ENCODE measurements at regions not wholly inside any gene's neighbourhood (a gene's known extent, or its start where the extent isn't known, plus 50 kb on each side); places are given as distances from the start of the nearest gene placed in this dataset.

DNA sequence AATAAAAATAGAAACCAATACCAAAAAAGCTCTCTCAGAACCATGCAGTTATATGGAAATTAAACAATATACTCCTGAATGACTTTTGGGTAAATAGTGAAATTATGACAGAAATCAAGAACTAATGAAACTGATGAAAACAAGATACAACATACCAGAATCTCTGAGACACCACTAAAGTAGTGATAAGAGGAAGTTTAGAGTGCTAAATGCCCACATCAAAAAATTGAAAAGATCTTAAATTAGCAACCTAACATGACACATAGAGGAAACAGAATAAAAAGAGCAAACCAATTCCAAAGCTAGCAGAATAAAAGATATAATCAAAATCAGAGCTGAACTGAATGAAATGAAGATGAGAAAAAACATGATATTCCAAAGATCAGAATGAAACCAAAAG, 430.9 kb downstream of the LTN1 start:
- Histone ChIP-seq H2AFZ (ENCODE audit: low read depth, low read length) (no peak overlapping the region), H3K9me3 (ENCODE audit: insufficient read depth, low read length, severe bottlenecking) (no peaks in the 10 kb centered on the region), H3K79me2 (ENCODE audit: insufficient read depth, low read length) (no peaks in the 10 kb centered on the region), H3K4me3 (ENCODE audit: low read depth in 1 of 2, low read length in 2 of 2) (no peak overlapping the region), H3K9ac (ENCODE audit: low read depth, low read length) (no peak overlapping the region), H3K27ac (ENCODE audit: low read length) (no peak overlapping the region), H3K4me2 (ENCODE audit: insufficient read depth, low read length) (no peak overlapping the region), H4K20me1 (ENCODE audit: insufficient read depth, low read length) (no peaks in the 10 kb centered on the region), H3K27me3 (ENCODE audit: insufficient read depth, low read length, poor library complexity) (no peaks in the 10 kb centered on the region), H3K36me3 (ENCODE audit: insufficient read depth, low read length) (no peaks in the 10 kb centered on the region), H3K4me1 (ENCODE audit: insufficient read depth, low read length) (no peaks in the 10 kb centered on the region)
- TF ChIP-seq, protein P1, sequence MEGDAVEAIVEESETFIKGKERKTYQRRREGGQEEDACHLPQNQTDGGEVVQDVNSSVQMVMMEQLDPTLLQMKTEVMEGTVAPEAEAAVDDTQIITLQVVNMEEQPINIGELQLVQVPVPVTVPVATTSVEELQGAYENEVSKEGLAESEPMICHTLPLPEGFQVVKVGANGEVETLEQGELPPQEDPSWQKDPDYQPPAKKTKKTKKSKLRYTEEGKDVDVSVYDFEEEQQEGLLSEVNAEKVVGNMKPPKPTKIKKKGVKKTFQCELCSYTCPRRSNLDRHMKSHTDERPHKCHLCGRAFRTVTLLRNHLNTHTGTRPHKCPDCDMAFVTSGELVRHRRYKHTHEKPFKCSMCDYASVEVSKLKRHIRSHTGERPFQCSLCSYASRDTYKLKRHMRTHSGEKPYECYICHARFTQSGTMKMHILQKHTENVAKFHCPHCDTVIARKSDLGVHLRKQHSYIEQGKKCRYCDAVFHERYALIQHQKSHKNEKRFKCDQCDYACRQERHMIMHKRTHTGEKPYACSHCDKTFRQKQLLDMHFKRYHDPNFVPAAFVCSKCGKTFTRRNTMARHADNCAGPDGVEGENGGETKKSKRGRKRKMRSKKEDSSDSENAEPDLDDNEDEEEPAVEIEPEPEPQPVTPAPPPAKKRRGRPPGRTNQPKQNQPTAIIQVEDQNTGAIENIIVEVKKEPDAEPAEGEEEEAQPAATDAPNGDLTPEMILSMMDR (IDR thresholded peaks at IDR 0.05; ENCODE audit: borderline replicate concordance, extremely low read depth, low read length, poor library complexity, severe bottlenecking): no peak
- TF ChIP-seq EZH2 (IDR thresholded peaks at IDR 0.05; ENCODE audit: borderline replicate concordance, low read depth, low read length, severe bottlenecking): no peak
- ATAC-seq (ENCODE audit: insufficient read depth, low read depth) (no peak), DNase-seq (no peak)

DNA sequence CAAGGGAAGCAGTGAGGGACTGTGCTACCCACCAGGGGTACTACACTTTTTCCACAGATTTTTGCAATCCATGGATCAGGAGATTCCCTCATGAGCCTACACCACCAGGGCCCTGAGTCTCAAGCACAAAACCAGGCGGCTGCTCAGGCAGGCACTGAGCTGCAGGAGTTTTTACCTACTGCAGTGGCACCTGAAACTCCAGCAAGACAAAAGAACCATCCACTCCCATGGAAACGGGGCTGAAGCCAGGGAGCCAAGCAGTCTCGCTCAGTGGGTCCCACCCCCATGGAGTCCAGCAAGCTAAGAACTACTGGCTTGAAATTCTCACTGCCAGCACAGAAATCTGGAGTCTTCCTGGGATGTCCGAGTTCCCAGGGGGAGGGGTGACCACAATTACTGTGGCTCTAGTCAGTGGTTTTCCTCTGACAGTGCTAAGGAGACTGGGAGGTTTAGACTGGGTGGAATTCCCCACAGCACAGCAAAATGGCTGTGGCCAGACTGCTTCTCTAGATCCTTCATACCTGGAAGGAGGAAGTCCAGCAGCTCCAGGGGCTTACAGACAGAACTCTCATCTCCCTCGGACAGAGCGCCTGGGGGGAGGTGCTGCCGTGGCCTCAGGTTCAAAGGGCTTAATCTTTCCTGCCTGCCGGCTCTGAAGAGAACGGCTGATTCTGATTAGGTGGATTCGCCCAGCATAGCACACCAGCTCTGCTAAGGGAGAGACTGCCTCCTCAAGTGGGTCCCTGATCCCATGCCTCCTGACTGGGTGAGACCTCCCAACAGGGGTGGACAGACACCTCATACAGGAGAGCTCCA, 437.8 kb downstream of the LTN1 start:
- Histone ChIP-seq H3K9ac (ENCODE audit: low read depth, low read length) (no peak overlapping the region), H2AFZ (ENCODE audit: low read depth, low read length) (no peak overlapping the region), H4K20me1 (ENCODE audit: insufficient read depth, low read length) (no peaks in the 10 kb centered on the region), H3K4me3 (ENCODE audit: low read depth in 1 of 2, low read length in 2 of 2) (no peak overlapping the region), H3K79me2 (ENCODE audit: insufficient read depth, low read length) (no peaks in the 10 kb centered on the region), H3K4me1 (ENCODE audit: insufficient read depth, low read length) (no peaks in the 10 kb centered on the region), H3K27me3 (ENCODE audit: insufficient read depth, low read length, poor library complexity) (no peaks in the 10 kb centered on the region), H3K9me3 (ENCODE audit: insufficient read depth, low read length, severe bottlenecking) (no peaks in the 10 kb centered on the region), H3K27ac (ENCODE audit: low read length) (no peak overlapping the region), H3K36me3 (ENCODE audit: insufficient read depth, low read length) (no peaks in the 10 kb centered on the region), H3K4me2 (ENCODE audit: insufficient read depth, low read length) (no peak overlapping the region)
- ATAC-seq (ENCODE audit: insufficient read depth, low read depth) (no peak), DNase-seq (no peak)
- TF ChIP-seq, protein P1 (IDR thresholded peaks at IDR 0.05; ENCODE audit: borderline replicate concordance, extremely low read depth, low read length, poor library complexity, severe bottlenecking): no peak
- TF ChIP-seq EZH2 (IDR thresholded peaks at IDR 0.05; ENCODE audit: borderline replicate concordance, low read depth, low read length, severe bottlenecking): no peak

DNA sequence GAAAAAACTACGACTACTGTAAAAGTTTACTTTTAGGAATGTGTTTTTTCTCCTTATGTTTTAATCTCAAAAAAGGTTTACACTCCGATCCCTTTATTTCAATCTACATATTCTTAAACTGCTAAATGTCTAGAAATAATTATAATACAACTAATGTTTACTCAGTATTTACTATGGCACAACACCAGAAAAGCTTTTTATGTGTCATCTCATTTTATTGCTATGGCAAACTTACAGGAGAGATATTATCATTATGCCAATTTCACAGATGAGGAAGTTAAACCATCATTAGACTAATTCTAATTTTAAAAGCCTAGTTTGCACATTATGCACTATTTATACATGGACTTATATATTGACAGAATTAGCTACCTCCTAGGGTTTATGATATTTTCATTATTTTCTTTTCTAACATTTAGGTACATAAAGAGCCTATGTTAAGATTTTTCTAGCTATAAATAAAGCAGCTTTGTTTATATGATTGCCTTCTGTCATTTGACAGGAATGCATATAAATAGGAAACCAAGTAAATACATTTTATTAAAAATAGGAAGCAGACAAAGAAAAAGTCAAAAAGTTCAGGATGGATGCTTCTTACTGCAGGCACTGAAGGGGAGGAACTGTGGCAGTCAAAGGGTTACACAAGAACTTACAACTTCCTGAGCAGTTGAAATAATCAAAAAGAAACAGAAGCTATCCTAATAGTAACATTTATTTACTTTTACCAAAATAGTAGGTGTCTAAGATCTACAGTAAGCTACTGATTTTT, 442.4 kb downstream of the LTN1 start:
- no peak for ATAC-seq (ENCODE audit: insufficient read depth, low read depth)
- TF ChIP-seq EZH2 (IDR thresholded peaks at IDR 0.05; ENCODE audit: borderline replicate concordance, low read depth, low read length, severe bottlenecking): no peak
- TF ChIP-seq, protein P1 (IDR thresholded peaks at IDR 0.05; ENCODE audit: borderline replicate concordance, extremely low read depth, low read length, poor library complexity, severe bottlenecking): no peak
- Histone ChIP-seq H3K4me3 (ENCODE audit: low read depth in 1 of 2, low read length in 2 of 2) (no peak overlapping the region), H4K20me1 (ENCODE audit: insufficient read depth, low read length) (no peaks in the 10 kb centered on the region), H3K4me2 (ENCODE audit: insufficient read depth, low read length) (no peak overlapping the region), H3K9me3 (ENCODE audit: insufficient read depth, low read length, severe bottlenecking) (no peaks in the 10 kb centered on the region), H3K79me2 (ENCODE audit: insufficient read depth, low read length) (no peaks in the 10 kb centered on the region), H2AFZ (ENCODE audit: low read depth, low read length) (no peak overlapping the region), H3K27ac (ENCODE audit: low read length) (no peak overlapping the region), H3K27me3 (ENCODE audit: insufficient read depth, low read length, poor library complexity) (no peaks in the 10 kb centered on the region), H3K9ac (ENCODE audit: low read depth, low read length) (no peak overlapping the region), H3K4me1 (ENCODE audit: insufficient read depth, low read length) (no peaks in the 10 kb centered on the region), H3K36me3 (ENCODE audit: insufficient read depth, low read length) (no peaks in the 10 kb centered on the region)
- DNase-seq: no peak
